ENCODE measurements at regions not wholly inside any gene's neighbourhood (a gene's known extent, or its start where the extent isn't known, plus 50 kb on each side); places are given as distances from the start of the nearest gene placed in this dataset.
A peak's percentile ranks its signal among the peaks of the same experiment; 100 is the strongest.

GRCh38 chr17:62180772-62181171, 115.7 kb upstream of the MED13 start:
- Histone ChIP-seq H3K27me3 (ENCODE audit: control insufficient read depth in 2 of 2, insufficient read depth in 2 of 2, low read length in 2 of 2) (no peaks in the 10 kb centered on the region), H3K27ac (ENCODE audit: low read depth in 2 of 2, low read length in 2 of 2) (no peak overlapping the region), H3K9me3 (ENCODE audit: control insufficient read depth in 2 of 2, low read length in 2 of 2) (peaks cover 0 to 2% of the 10 kb centered on the region in 2 donors), H3K36me3 (ENCODE audit: control insufficient read depth in 2 of 2, insufficient read depth in 2 of 2, low read length in 2 of 2) (no peaks in the 10 kb centered on the region), H3K9ac (ENCODE audit: low read depth in 1 of 2, low read length in 2 of 2) (no peak overlapping the region), H3K4me1 (ENCODE audit: control insufficient read depth in 2 of 2, insufficient read depth in 2 of 2, low read length in 2 of 2) (peaks cover 0 to 5% of the 10 kb centered on the region in 2 donors), H3K4me3 (ENCODE audit: low read length in 2 of 2) (no peak overlapping the region)

- Histone ChIP-seq H3K4me3 (ENCODE audit: low read length in 2 of 2) (no peak overlapping the region), H3K36me3 (ENCODE audit: control insufficient read depth in 2 of 2, insufficient read depth in 2 of 2, low read length in 2 of 2) (no peaks in the 10 kb centered on the region), H3K4me1 (ENCODE audit: control insufficient read depth in 2 of 2, insufficient read depth in 2 of 2, low read length in 2 of 2) (peaks cover 0 to 5% of the 10 kb centered on the region in 2 donors), H3K9me3 (ENCODE audit: control insufficient read depth in 2 of 2, low read length in 2 of 2) (peaks cover 0 to 2% of the 10 kb centered on the region in 2 donors), H3K9ac (ENCODE audit: low read depth in 1 of 2, low read length in 2 of 2) (no peak overlapping the region), H3K27me3 (ENCODE audit: control insufficient read depth in 2 of 2, insufficient read depth in 2 of 2, low read length in 2 of 2) (no peaks in the 10 kb centered on the region), H3K27ac (ENCODE audit: low read depth in 2 of 2, low read length in 2 of 2) (peak overlapping the region in 1 of 2 donors; percentile 47)
These were observed 114.6 kb upstream of the MED13 start for GRCh38 chr17:62179525-62180161.

- no peaks in the 10 kb centered on the region for H3K27me3 ChIP-seq (ENCODE audit: control insufficient read depth in 2 of 2, insufficient read depth in 2 of 2, low read length in 2 of 2)
- H3K27ac ChIP-seq (ENCODE audit: low read depth in 2 of 2, low read length in 2 of 2): no peak overlapping the region
- peaks cover 0 to 5% of the 10 kb centered on the region in 2 donors for H3K4me1 ChIP-seq (ENCODE audit: control insufficient read depth in 2 of 2, insufficient read depth in 2 of 2, low read length in 2 of 2)
- no peak overlapping the region for H3K4me3 ChIP-seq (ENCODE audit: low read length in 2 of 2)
- H3K9ac ChIP-seq (ENCODE audit: low read depth in 1 of 2, low read length in 2 of 2): no peak overlapping the region
- peaks cover 0 to 2% of the 10 kb centered on the region in 2 donors for H3K9me3 ChIP-seq (ENCODE audit: control insufficient read depth in 2 of 2, low read length in 2 of 2)
- no peaks in the 10 kb centered on the region for H3K36me3 ChIP-seq (ENCODE audit: control insufficient read depth in 2 of 2, insufficient read depth in 2 of 2, low read length in 2 of 2)
These were observed 113.5 kb upstream of the MED13 start for GRCh38 chr17:62178579-62178978.

GRCh38 chr17:62172492-62173291, 107.6 kb upstream of the MED13 start:
- Histone ChIP-seq H3K9me3 (ENCODE audit: control insufficient read depth in 2 of 2, low read length in 2 of 2) (no peaks in the 10 kb centered on the region), H3K4me3 (ENCODE audit: low read length in 2 of 2) (no peak overlapping the region), H3K4me1 (ENCODE audit: control insufficient read depth in 2 of 2, insufficient read depth in 2 of 2, low read length in 2 of 2) (no peaks in the 10 kb centered on the region), H3K27ac (ENCODE audit: low read depth in 2 of 2, low read length in 2 of 2) (no peak overlapping the region), H3K9ac (ENCODE audit: low read depth in 1 of 2, low read length in 2 of 2) (no peak overlapping the region), H3K36me3 (ENCODE audit: control insufficient read depth in 2 of 2, insufficient read depth in 2 of 2, low read length in 2 of 2) (no peaks in the 10 kb centered on the region), H3K27me3 (ENCODE audit: control insufficient read depth in 2 of 2, insufficient read depth in 2 of 2, low read length in 2 of 2) (no peaks in the 10 kb centered on the region)

- Histone ChIP-seq H3K9me3 (ENCODE audit: control insufficient read depth in 2 of 2, low read length in 2 of 2) (no peaks in the 10 kb centered on the region), H3K4me3 (ENCODE audit: low read length in 2 of 2) (no peak overlapping the region), H3K27me3 (ENCODE audit: control insufficient read depth in 2 of 2, insufficient read depth in 2 of 2, low read length in 2 of 2) (no peaks in the 10 kb centered on the region), H3K36me3 (ENCODE audit: control insufficient read depth in 2 of 2, insufficient read depth in 2 of 2, low read length in 2 of 2) (no peaks in the 10 kb centered on the region), H3K9ac (ENCODE audit: low read depth in 1 of 2, low read length in 2 of 2) (no peak overlapping the region), H3K27ac (ENCODE audit: low read depth in 2 of 2, low read length in 2 of 2) (no peak overlapping the region), H3K4me1 (ENCODE audit: control insufficient read depth in 2 of 2, insufficient read depth in 2 of 2, low read length in 2 of 2) (peaks cover 8 to 20% of the 10 kb centered on the region in 2 donors)
These were observed 102.0 kb upstream of the MED13 start for GRCh38 chr17:62167076-62167475.

- Histone ChIP-seq H3K27ac (ENCODE audit: low read depth in 2 of 2, low read length in 2 of 2) (peak overlapping the region; percentile 91 to 94), H3K9ac (ENCODE audit: low read depth in 1 of 2, low read length in 2 of 2) (peak overlapping the region; percentile 36 to 41), H3K27me3 (ENCODE audit: control insufficient read depth in 2 of 2, insufficient read depth in 2 of 2, low read length in 2 of 2) (no peaks in the 10 kb centered on the region), H3K9me3 (ENCODE audit: control insufficient read depth in 2 of 2, low read length in 2 of 2) (no peaks in the 10 kb centered on the region), H3K4me1 (ENCODE audit: control insufficient read depth in 2 of 2, insufficient read depth in 2 of 2, low read length in 2 of 2) (peaks cover 8 to 20% of the 10 kb centered on the region in 2 donors), H3K4me3 (ENCODE audit: low read length in 2 of 2) (no peak overlapping the region), H3K36me3 (ENCODE audit: control insufficient read depth in 2 of 2, insufficient read depth in 2 of 2, low read length in 2 of 2) (no peaks in the 10 kb centered on the region)
These were observed 100.0 kb upstream of the MED13 start for GRCh38 chr17:62164747-62165722.

- H3K36me3 ChIP-seq (ENCODE audit: control insufficient read depth in 2 of 2, insufficient read depth in 2 of 2, low read length in 2 of 2): no peaks in the 10 kb centered on the region
- peaks cover 8 to 20% of the 10 kb centered on the region in 2 donors for H3K4me1 ChIP-seq (ENCODE audit: control insufficient read depth in 2 of 2, insufficient read depth in 2 of 2, low read length in 2 of 2)
- peak overlapping the region in 1 of 2 donors; percentile 57 for H3K9ac ChIP-seq (ENCODE audit: low read depth in 1 of 2, low read length in 2 of 2)
- no peak overlapping the region for H3K4me3 ChIP-seq (ENCODE audit: low read length in 2 of 2)
- no peaks in the 10 kb centered on the region for H3K9me3 ChIP-seq (ENCODE audit: control insufficient read depth in 2 of 2, low read length in 2 of 2)
- no peaks in the 10 kb centered on the region for H3K27me3 ChIP-seq (ENCODE audit: control insufficient read depth in 2 of 2, insufficient read depth in 2 of 2, low read length in 2 of 2)
- peak overlapping the region; percentile 91 to 94 for H3K27ac ChIP-seq (ENCODE audit: low read depth in 2 of 2, low read length in 2 of 2)
These were observed 98.8 kb upstream of the MED13 start for GRCh38 chr17:62163847-62164246.

- Histone ChIP-seq H3K4me1 (ENCODE audit: control insufficient read depth in 2 of 2, insufficient read depth in 2 of 2, low read length in 2 of 2) (peaks cover 8 to 20% of the 10 kb centered on the region in 2 donors), H3K9me3 (ENCODE audit: control insufficient read depth in 2 of 2, low read length in 2 of 2) (no peaks in the 10 kb centered on the region), H3K9ac (ENCODE audit: low read depth in 1 of 2, low read length in 2 of 2) (no peak overlapping the region), H3K36me3 (ENCODE audit: control insufficient read depth in 2 of 2, insufficient read depth in 2 of 2, low read length in 2 of 2) (no peaks in the 10 kb centered on the region), H3K27ac (ENCODE audit: low read depth in 2 of 2, low read length in 2 of 2) (peak overlapping the region in 1 of 2 donors; percentile 91), H3K27me3 (ENCODE audit: control insufficient read depth in 2 of 2, insufficient read depth in 2 of 2, low read length in 2 of 2) (no peaks in the 10 kb centered on the region), H3K4me3 (ENCODE audit: low read length in 2 of 2) (no peak overlapping the region)
These were observed 97.8 kb upstream of the MED13 start for GRCh38 chr17:62162898-62163297.

- no peaks in the 10 kb centered on the region for H3K36me3 ChIP-seq (ENCODE audit: control insufficient read depth in 2 of 2, insufficient read depth in 2 of 2, low read length in 2 of 2)
- H3K27me3 ChIP-seq (ENCODE audit: control insufficient read depth in 2 of 2, insufficient read depth in 2 of 2, low read length in 2 of 2): no peaks in the 10 kb centered on the region
- H3K27ac ChIP-seq (ENCODE audit: low read depth in 2 of 2, low read length in 2 of 2): no peak overlapping the region
- H3K4me3 ChIP-seq (ENCODE audit: low read length in 2 of 2): no peak overlapping the region
- H3K9me3 ChIP-seq (ENCODE audit: control insufficient read depth in 2 of 2, low read length in 2 of 2): no peaks in the 10 kb centered on the region
- H3K4me1 ChIP-seq (ENCODE audit: control insufficient read depth in 2 of 2, insufficient read depth in 2 of 2, low read length in 2 of 2): peaks cover 8 to 23% of the 10 kb centered on the region in 2 donors
- no peak overlapping the region for H3K9ac ChIP-seq (ENCODE audit: low read depth in 1 of 2, low read length in 2 of 2)
These were observed 96.5 kb upstream of the MED13 start for GRCh38 chr17:62161405-62162148.

Measured in mucosa of rectum (tissue), 2 donors.